HEK293T (cell line): ENCODE measurements at regions not wholly inside any gene's neighbourhood (a gene's known extent, or its start where the extent isn't known, plus 50 kb on each side); places are given as distances from the start of the nearest gene placed in this dataset.
"Not testable (repeated sequence)": the region's sequence is repeated elsewhere in the genome, so short reads cannot be mapped to it uniquely, and the experiment has no call there.

ENCODE experiments used
- CTCF ChIA-PET: fragments of 350-600 bp; formaldehyde crosslinking; extraction: SDS; loops from one replicate; lab custom pipeline; 2021; ENCODE audit warnings: antibody characterized with exemption, inconsistent platforms; lab: Yijun Ruan, JAX
- POLR2A ChIA-PET: fragments of 350-600 bp; formaldehyde crosslinking; extraction: SDS; loops from one replicate; lab custom pipeline; 2020; ENCODE audit warnings: antibody characterized with exemption, inconsistent platforms; lab: Yijun Ruan, JAX
- DNase-seq: peaks from one replicate; pipeline ENCODE4 v3.0.0; 2012; ENCODE audit warnings: mixed read lengths; ENCODE audit errors: extremely low spot score
- ARNT ChIP-seq: fragments of 450-650 bp; IDR thresholded peaks from 2 replicates; pipeline ENCODE4 v1.6.1; 2017; ENCODE audit warnings: mild to moderate bottlenecking
- BHLHE40 ChIP-seq: fragments of 450-650 bp; IDR thresholded peaks from 2 replicates; pipeline ENCODE4 v1.6.1; 2016; ENCODE audit warnings: mild to moderate bottlenecking, moderate library complexity, borderline replicate concordance
- CTBP1 ChIP-seq: fragments of 450-650 bp; IDR thresholded peaks from 2 replicates; pipeline ENCODE4 v1.6.1; 2016; ENCODE audit warnings: borderline replicate concordance
- ELF4 ChIP-seq: fragments of 450-650 bp; IDR thresholded peaks from 2 replicates; pipeline ENCODE4 v1.6.1; 2017; ENCODE audit warnings: antibody characterized with exemption
- FOXA1 ChIP-seq: fragments of 450-650 bp; IDR thresholded peaks from 2 replicates; pipeline ENCODE4 v1.6.1; 2016; ENCODE audit warnings: mild to moderate bottlenecking
- FOXK2 ChIP-seq: fragments of 450-650 bp; IDR thresholded peaks from 2 replicates; pipeline ENCODE4 v1.6.1; 2016; ENCODE audit warnings: mild to moderate bottlenecking
- FOXM1 ChIP-seq: fragments of 450-650 bp; IDR thresholded peaks from 2 replicates; pipeline ENCODE4 v1.6.1; 2017; ENCODE audit warnings: mild to moderate bottlenecking, borderline replicate concordance
- HDGF ChIP-seq: fragments of 450-650 bp; IDR thresholded peaks from 2 replicates; pipeline ENCODE4 v1.6.1; 2017; ENCODE audit warnings: antibody characterized with exemption, borderline replicate concordance
- L3MBTL2 ChIP-seq: fragments of 450-650 bp; conservative IDR thresholded peaks from 2 replicates; pipeline ENCODE4 v1.6.1; 2016; ENCODE audit warnings: mild to moderate bottlenecking
- LEF1 ChIP-seq: fragments of 450-650 bp; IDR thresholded peaks from 2 replicates; pipeline ENCODE4 v1.6.1; 2017; ENCODE audit warnings: mild to moderate bottlenecking, borderline replicate concordance
- NFRKB ChIP-seq: fragments of 450-650 bp; IDR thresholded peaks from 2 replicates; pipeline ENCODE4 v1.6.1; 2016; ENCODE audit warnings: mild to moderate bottlenecking, moderate library complexity
- PKNOX1 ChIP-seq: fragments of 450-650 bp; IDR thresholded peaks from 2 replicates; pipeline ENCODE4 v1.6.1; 2016
- SP1 ChIP-seq: fragments of 450-650 bp; IDR thresholded peaks from 2 replicates; pipeline ENCODE4 v1.6.1; 2017
- SUZ12 ChIP-seq: fragments of 450-650 bp; IDR thresholded peaks from 2 replicates; pipeline ENCODE4 v1.6.1; 2016; ENCODE audit warnings: mild to moderate bottlenecking
- TARDBP ChIP-seq: fragments of 450-650 bp; IDR thresholded peaks from 2 replicates; pipeline ENCODE4 v1.6.1; 2016
- ZNF384 ChIP-seq: fragments of 450-650 bp; IDR thresholded peaks from 2 replicates; pipeline ENCODE4 v1.6.1; 2016

GRCh38 chr6:28816339-28816908 lies 107.4 kb downstream of the TRIM27 start:
- ChIA-PET POLR2A (interaction anchor here (1.1 to 2.2 kb wide), 5 partner anchors 13 to 169 kb away, joined by 3 to 13 read pairs (median 4); no protein-coding TSS in a partner anchor), CTCF (no interaction called here)
- DNase-seq, result peak; percentile 14
- no peak for TF ChIP-seq HDGF
- no peak for TF ChIP-seq SUZ12
- TF ChIP-seq ZNF384, result no peak
- TF ChIP-seq FOXK2, result no peak
- no peak for TF ChIP-seq L3MBTL2
- TF ChIP-seq SP1, result no peak
- no peak for TF ChIP-seq FOXM1
- no peak for TF ChIP-seq ARNT
- TF ChIP-seq TARDBP, result no peak
- TF ChIP-seq PKNOX1, result no peak

- peak; percentile 58 for DNase-seq
- POLR2A ChIA-PET, result interaction anchor here (1.1 to 2.2 kb wide), 7 partner anchors 14 to 227 kb away, joined by 3 to 13 read pairs (median 4); no protein-coding TSS in a partner anchor
- TF ChIP-seq TARDBP (no peak), FOXM1 (no peak), SP1 (no peak), NFRKB (no peak), FOXA1 (no peak), PKNOX1 (peak; percentile 53; the same call in 1 of the 2 replicates), ZNF384 (no peak), L3MBTL2 (peak; percentile 66), BHLHE40 (no peak), FOXK2 (no peak), HDGF (no peak), LEF1 (no peak)
- CTCF ChIA-PET, result interaction anchor here (1.2 to 1.4 kb wide), 2 partner anchors 20 to 22 kb away, joined by 4 to 11 read pairs; no protein-coding TSS in a partner anchor
Observed at GRCh38 chr6:28816909-28817807, 106.6 kb downstream of the TRIM27 start.

GRCh38 chr6:28817808-28818145 lies 106.0 kb downstream of the TRIM27 start:
- CTCF ChIA-PET, result interaction anchor here (1.2 to 1.4 kb wide), 2 partner anchors 19 to 21 kb away, joined by 4 to 11 read pairs; no protein-coding TSS in a partner anchor
- POLR2A ChIA-PET, result interaction anchor here (1.1 to 2.2 kb wide), 7 partner anchors 15 to 228 kb away, joined by 3 to 13 read pairs (median 4); no protein-coding TSS in a partner anchor
- no peak for DNase-seq
- TF ChIP-seq L3MBTL2 (peak; percentile 59; the same call in 1 of the 2 replicates), ARNT (no peak)

- no peak for TF ChIP-seq CTBP1
- TF ChIP-seq PKNOX1, result no peak
- TF ChIP-seq FOXK2, result no peak
- TF ChIP-seq LEF1, result no peak
- TF ChIP-seq SP1, result no peak
- TF ChIP-seq ELF4, result no peak
- no peak for TF ChIP-seq SUZ12
- no peak for TF ChIP-seq BHLHE40
- TF ChIP-seq FOXA1, result no peak
- no peak for TF ChIP-seq NFRKB
- no peak for TF ChIP-seq FOXM1
- TF ChIP-seq TARDBP, result no peak
- no peak for TF ChIP-seq HDGF
- TF ChIP-seq ZNF384, result no peak
- no peak for TF ChIP-seq L3MBTL2
- no peak for TF ChIP-seq ARNT
- no peak for DNase-seq
- ChIA-PET POLR2A (interaction anchor here (1.2 to 1.4 kb wide), 2 partner anchors 12 to 71 kb away, joined by 3 to 4 read pairs; no protein-coding TSS in a partner anchor), CTCF (interaction anchor here (2.4 kb wide), 1 partner anchor 13 kb away, joined by 16 read pairs; no protein-coding TSS in a partner anchor)
Observed at GRCh38 chr6:28824793-28825731, 98.7 kb downstream of the TRIM27 start.

GRCh38 chr6:28825732-28826293 lies 98.0 kb downstream of the TRIM27 start:
- TF ChIP-seq HDGF, result no peak
- no peak for TF ChIP-seq BHLHE40
- TF ChIP-seq ARNT, result no peak
- no peak for TF ChIP-seq SP1
- no peak for TF ChIP-seq L3MBTL2
- TF ChIP-seq FOXK2, result no peak
- no peak for TF ChIP-seq CTBP1
- no peak for TF ChIP-seq TARDBP
- no peak for TF ChIP-seq NFRKB
- TF ChIP-seq ZNF384, result no peak
- no peak for TF ChIP-seq LEF1
- no peak for TF ChIP-seq SUZ12
- ChIA-PET POLR2A (interaction anchor here (1.2 to 1.4 kb wide), 2 partner anchors 12 to 70 kb away, joined by 3 to 4 read pairs; no protein-coding TSS in a partner anchor), CTCF (interaction anchor here (2.4 kb wide), 1 partner anchor 12 kb away, joined by 16 read pairs; no protein-coding TSS in a partner anchor)
- no peak for DNase-seq

GRCh38 chr6:28831683-28832082 lies 92.1 kb downstream of the TRIM27 start:
- CTCF ChIA-PET, POLR2A ChIA-PET, DNase-seq: not testable (repeated sequence)
